Left ventricle myocardium inferior (tissue), 1 donor: ENCODE measurements at regions not wholly inside any gene's neighbourhood (a gene's known extent, or its start where the extent isn't known, plus 50 kb on each side); places are given as distances from the start of the nearest gene placed in this dataset.
A peak's percentile ranks its signal among the peaks of the same experiment; 100 is the strongest.

ENCODE experiments used
- DNase-seq: peaks from one replicate; pipeline ENCODE4 v3.0.0-alpha.2; 2020
- H3K27ac ChIP-seq: fragments of 200-600 bp; replicated peaks from 2 replicates; pipeline ENCODE4 v1.8.0; 2021
- H3K27me3 ChIP-seq: fragments of 200-600 bp; 2 replicates; pipeline ENCODE4 v1.8.0; 2021; ENCODE audit warnings: low read depth
- H3K36me3 ChIP-seq: fragments of 200-600 bp; 2 replicates; pipeline ENCODE4 v1.8.0; 2021
- H3K4me1 ChIP-seq: fragments of 200-600 bp; 2 replicates; pipeline ENCODE4 v1.8.0; 2021
- H3K4me3 ChIP-seq: fragments of 200-600 bp; 2 replicates; pipeline ENCODE4 v1.8.0; 2021; ENCODE audit warnings: mild to moderate bottlenecking, moderate library complexity
- H3K9me3 ChIP-seq: fragments of 200-600 bp; replicated peaks from 2 replicates; pipeline ENCODE4 v1.8.0; 2021
- intact Hi-C: fragments of 100-400 bp; cut with micrococcal nuclease; formaldehyde crosslinking; loops from one replicate; pipeline ENCODE4 v1.11.0; 2022
- TF ChIP-seq, protein P1 (sequence below): fragments of 200-600 bp; IDR thresholded peaks from 2 replicates; pipeline ENCODE4 v1.8.0; 2021; ENCODE audit warnings: antibody characterized with exemption, mild to moderate bottlenecking, borderline replicate concordance
- donor health status: DM: no; HTN: yes; CAD: no; lungs with severe emphysema.

DNA sequence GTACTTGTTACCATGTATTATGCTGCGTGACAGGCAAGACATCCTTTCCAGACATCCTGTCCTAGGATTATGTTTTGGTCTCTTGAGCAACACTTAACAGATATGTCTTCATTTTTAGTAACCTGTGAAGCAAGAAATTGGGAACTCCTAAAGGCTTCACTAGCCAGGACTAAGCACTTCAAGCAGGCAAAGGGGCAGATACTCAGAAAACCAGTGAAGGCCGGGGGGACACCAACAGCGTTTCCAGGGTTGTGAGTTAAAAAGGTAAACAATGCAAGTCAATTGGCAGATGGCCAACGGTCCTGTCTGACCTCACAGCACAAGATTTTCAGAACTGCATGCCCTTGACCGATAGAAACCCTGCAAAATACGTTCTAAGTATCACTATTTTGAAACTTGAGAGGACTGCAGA is 77.6 kb upstream of the SFMBT2 start:
- Histone ChIP-seq H3K27me3 (peaks cover 21% of the 10 kb centered on the region), H3K4me1 (peaks cover 39% of the 10 kb centered on the region), H3K4me3 (no peak overlapping the region), H3K9me3 (no peaks in the 10 kb centered on the region), H3K27ac (peak overlapping the region; percentile 61), H3K36me3 (no peaks in the 10 kb centered on the region)
- DNase-seq, result no peak
- intact Hi-C loops, result no loop called here
- TF ChIP-seq, protein P1, sequence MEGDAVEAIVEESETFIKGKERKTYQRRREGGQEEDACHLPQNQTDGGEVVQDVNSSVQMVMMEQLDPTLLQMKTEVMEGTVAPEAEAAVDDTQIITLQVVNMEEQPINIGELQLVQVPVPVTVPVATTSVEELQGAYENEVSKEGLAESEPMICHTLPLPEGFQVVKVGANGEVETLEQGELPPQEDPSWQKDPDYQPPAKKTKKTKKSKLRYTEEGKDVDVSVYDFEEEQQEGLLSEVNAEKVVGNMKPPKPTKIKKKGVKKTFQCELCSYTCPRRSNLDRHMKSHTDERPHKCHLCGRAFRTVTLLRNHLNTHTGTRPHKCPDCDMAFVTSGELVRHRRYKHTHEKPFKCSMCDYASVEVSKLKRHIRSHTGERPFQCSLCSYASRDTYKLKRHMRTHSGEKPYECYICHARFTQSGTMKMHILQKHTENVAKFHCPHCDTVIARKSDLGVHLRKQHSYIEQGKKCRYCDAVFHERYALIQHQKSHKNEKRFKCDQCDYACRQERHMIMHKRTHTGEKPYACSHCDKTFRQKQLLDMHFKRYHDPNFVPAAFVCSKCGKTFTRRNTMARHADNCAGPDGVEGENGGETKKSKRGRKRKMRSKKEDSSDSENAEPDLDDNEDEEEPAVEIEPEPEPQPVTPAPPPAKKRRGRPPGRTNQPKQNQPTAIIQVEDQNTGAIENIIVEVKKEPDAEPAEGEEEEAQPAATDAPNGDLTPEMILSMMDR, result no peak

DNA sequence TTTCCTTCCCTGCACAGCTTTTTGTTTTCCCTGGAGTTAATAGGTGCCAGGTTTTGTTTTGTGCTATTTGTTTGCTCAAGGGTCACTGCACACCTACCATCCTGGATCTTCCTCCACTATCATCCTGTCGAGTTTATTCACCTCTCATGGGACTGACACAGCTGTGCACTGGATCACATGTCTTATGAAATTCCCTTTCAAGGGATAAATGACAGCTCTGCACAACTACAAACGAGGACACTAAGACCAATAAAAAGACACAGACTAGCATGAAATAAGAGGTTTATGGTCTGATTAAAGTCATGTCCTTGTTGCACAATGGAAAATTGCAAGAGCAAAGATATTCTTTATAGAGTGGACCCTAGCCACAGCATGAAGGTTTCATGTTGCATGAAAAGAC is 76.7 kb upstream of the SFMBT2 start:
- H3K27me3 ChIP-seq, result peaks cover 21% of the 10 kb centered on the region
- H3K9me3 ChIP-seq, result no peaks in the 10 kb centered on the region
- TF ChIP-seq, protein P1, result no peak
- peak overlapping the region; percentile 11 for H3K27ac ChIP-seq
- DNase-seq, result no peak
- intact Hi-C loops, result no loop called here
- H3K4me1 ChIP-seq, result peaks cover 39% of the 10 kb centered on the region
- H3K36me3 ChIP-seq, result no peaks in the 10 kb centered on the region
- H3K4me3 ChIP-seq, result no peak overlapping the region

DNA sequence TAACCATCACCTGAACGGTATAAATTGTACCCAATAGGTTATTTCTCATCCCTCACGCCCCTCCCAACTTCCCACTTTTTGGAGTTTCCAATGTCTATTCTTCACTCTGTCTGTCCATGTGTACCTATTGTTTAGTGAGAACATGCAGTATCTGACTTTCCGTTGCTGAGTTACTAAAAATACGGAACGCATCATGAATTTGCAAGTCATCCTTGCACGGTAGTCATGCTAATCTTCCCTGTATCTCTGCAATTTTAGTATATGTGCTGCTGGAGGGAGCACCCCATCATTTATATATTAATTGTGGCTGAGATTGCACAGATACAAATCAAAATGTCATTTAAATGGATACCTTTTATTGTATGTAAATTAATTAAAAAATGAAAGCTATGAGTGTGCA is 75.7 kb upstream of the SFMBT2 start:
- H3K4me3 ChIP-seq, result no peak overlapping the region
- no peak for DNase-seq
- TF ChIP-seq, protein P1, result no peak
- no peaks in the 10 kb centered on the region for H3K9me3 ChIP-seq
- intact Hi-C loops, result no loop called here
- H3K36me3 ChIP-seq, result no peaks in the 10 kb centered on the region
- H3K27ac ChIP-seq, result peak overlapping the region; percentile 44
- peaks cover 41% of the 10 kb centered on the region for H3K4me1 ChIP-seq
- peaks cover 21% of the 10 kb centered on the region for H3K27me3 ChIP-seq

DNA sequence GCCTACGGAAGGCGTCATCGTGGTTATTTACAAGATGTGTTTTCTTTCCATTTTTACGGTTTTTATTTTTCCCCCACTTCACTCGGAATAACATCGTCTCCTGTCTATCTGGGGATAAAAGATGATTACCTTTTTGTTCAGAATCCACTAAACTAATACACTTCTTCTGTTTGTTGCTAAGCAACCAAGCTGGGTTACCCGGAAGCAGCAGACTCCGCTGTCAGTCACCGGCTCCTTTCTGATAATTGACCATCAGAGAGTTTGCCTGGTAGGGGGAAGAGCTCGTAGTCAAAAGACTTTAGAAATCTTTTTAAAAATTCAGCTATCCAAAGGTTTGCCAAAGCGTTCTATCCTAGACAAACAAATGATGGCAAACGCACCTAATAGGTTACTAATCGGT is 75.0 kb upstream of the SFMBT2 start:
- no peak overlapping the region for H3K27ac ChIP-seq
- H3K4me1 ChIP-seq, result peaks cover 45% of the 10 kb centered on the region
- no peaks in the 10 kb centered on the region for H3K9me3 ChIP-seq
- no peak for DNase-seq
- TF ChIP-seq, protein P1, result no peak
- peaks cover 21% of the 10 kb centered on the region for H3K27me3 ChIP-seq
- no peak overlapping the region for H3K4me3 ChIP-seq
- intact Hi-C loops, result no loop called here
- H3K36me3 ChIP-seq, result no peaks in the 10 kb centered on the region

DNA sequence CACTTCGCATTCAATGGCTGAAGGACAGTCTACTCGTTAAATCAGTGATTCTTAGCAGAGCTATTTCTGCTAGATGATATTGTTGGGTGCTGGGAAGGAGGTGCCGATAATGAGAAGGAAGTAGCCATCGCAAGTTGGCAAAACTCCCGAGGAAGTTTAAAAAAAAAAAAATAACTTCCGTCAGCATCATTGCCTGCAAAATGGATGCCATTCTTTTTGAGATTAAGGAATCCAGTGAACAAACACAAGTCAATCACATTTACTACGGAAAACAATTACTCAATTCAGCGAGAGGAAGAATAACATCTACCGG is 74.4 kb upstream of the SFMBT2 start:
- TF ChIP-seq, protein P1, result no peak
- no peak for DNase-seq
- Histone ChIP-seq H3K4me1 (peaks cover 45% of the 10 kb centered on the region), H3K27me3 (peaks cover 21% of the 10 kb centered on the region), H3K36me3 (no peaks in the 10 kb centered on the region), H3K27ac (peak overlapping the region; percentile 43), H3K9me3 (no peaks in the 10 kb centered on the region), H3K4me3 (peak overlapping the region; percentile 25)
- intact Hi-C loops, result no loop called here
